PC-9 (cell line): ENCODE measurements at regions not wholly inside any gene's neighbourhood (a gene's known extent, or its start where the extent isn't known, plus 50 kb on each side); places are given as distances from the start of the nearest gene placed in this dataset.
"Not testable (repeated sequence)": the region's sequence is repeated elsewhere in the genome, so short reads cannot be mapped to it uniquely, and the experiment has no call there.

Source experiments
- EZH2 ChIP-seq: fragments of 200-600 bp; sonication (generic); IDR thresholded peaks from 2 replicates; pipeline ENCODE4 v1.8.0; 2017; ENCODE audit warnings: antibody characterized with exemption, low read depth
- TF ChIP-seq, protein P1 (sequence below): fragments of 200-600 bp; sonication (generic); conservative IDR thresholded peaks from 2 replicates; pipeline ENCODE4 v1.6.1; 2017; ENCODE audit warnings: mixed run types, antibody characterized with exemption, mild to moderate bottlenecking, moderate library complexity

DNA sequence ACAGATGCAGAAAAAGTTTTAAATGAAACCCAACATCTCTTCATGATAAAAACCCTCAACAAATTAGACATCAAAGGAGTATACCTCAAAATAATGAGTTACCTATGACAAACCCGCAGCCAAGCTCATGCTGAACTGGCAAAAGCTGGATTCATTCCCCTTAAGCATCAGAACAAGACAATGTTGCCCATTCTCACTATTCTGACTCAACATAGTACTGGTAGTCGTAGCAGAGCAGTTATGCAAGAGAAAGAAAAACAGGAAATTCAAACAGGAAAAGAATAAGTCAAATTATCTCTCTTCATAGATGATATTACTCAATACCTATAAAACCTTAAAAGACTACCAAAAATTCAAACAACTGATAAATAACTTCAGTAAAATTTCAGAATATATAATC lies 115.0 kb downstream of the LIMS4 start:
- TF ChIP-seq, protein P1, sequence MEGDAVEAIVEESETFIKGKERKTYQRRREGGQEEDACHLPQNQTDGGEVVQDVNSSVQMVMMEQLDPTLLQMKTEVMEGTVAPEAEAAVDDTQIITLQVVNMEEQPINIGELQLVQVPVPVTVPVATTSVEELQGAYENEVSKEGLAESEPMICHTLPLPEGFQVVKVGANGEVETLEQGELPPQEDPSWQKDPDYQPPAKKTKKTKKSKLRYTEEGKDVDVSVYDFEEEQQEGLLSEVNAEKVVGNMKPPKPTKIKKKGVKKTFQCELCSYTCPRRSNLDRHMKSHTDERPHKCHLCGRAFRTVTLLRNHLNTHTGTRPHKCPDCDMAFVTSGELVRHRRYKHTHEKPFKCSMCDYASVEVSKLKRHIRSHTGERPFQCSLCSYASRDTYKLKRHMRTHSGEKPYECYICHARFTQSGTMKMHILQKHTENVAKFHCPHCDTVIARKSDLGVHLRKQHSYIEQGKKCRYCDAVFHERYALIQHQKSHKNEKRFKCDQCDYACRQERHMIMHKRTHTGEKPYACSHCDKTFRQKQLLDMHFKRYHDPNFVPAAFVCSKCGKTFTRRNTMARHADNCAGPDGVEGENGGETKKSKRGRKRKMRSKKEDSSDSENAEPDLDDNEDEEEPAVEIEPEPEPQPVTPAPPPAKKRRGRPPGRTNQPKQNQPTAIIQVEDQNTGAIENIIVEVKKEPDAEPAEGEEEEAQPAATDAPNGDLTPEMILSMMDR = not testable (repeated sequence)
- not testable (repeated sequence) for TF ChIP-seq EZH2
